H9 (cell line): ENCODE measurements at regions not wholly inside any gene's neighbourhood (a gene's known extent, or its start where the extent isn't known, plus 50 kb on each side); places are given as distances from the start of the nearest gene placed in this dataset.

Experiments
- DNase-seq: peaks from one replicate; pipeline ENCODE4 v3.0.0-alpha.2; 2017
- H2AFZ ChIP-seq: one replicate; pipeline ENCODE4 v1.6.1; 2013; ENCODE audit warnings: mild to moderate bottlenecking, low read length, control low read depth, moderate library complexity
- H2AK5ac ChIP-seq: 2 replicates; pipeline ENCODE4 v1.6.1; 2013; ENCODE audit warnings: low read length, control low read depth, mixed read lengths; ENCODE audit not compliant: insufficient read length
- H2BK120ac ChIP-seq: one replicate; pipeline ENCODE4 v1.6.1; 2013; ENCODE audit warnings: low read depth, mild to moderate bottlenecking, low read length, control low read depth, inconsistent platforms; ENCODE audit not compliant: poor library complexity, severe bottlenecking
- H2BK12ac ChIP-seq: 2 replicates; pipeline ENCODE4 v1.6.1; 2013; ENCODE audit warnings: low read length, control low read depth, mixed read lengths, low read depth; ENCODE audit not compliant: insufficient read length
- H2BK15ac ChIP-seq: 2 replicates; pipeline ENCODE4 v1.6.1; 2013; ENCODE audit warnings: low read depth, low read length, control low read depth
- H2BK20ac ChIP-seq: one replicate; pipeline ENCODE4 v1.6.1; 2013; ENCODE audit warnings: low read depth, mild to moderate bottlenecking, low read length, control low read depth, inconsistent platforms; ENCODE audit not compliant: poor library complexity, severe bottlenecking
- H2BK5ac ChIP-seq: 2 replicates; pipeline ENCODE4 v1.6.1; 2013; ENCODE audit warnings: low read length, control low read depth, mixed read lengths; ENCODE audit not compliant: insufficient read length
- H3K14ac ChIP-seq: 2 replicates; pipeline ENCODE4 v1.6.1; 2013; ENCODE audit warnings: low read length, control low read depth; ENCODE audit not compliant: insufficient read depth
- H3K18ac ChIP-seq: 2 replicates; pipeline ENCODE4 v1.6.1; 2013; ENCODE audit warnings: low read depth, mild to moderate bottlenecking, mixed read lengths, low read length, control low read depth; ENCODE audit not compliant: insufficient read length
- H3K23ac ChIP-seq: 2 replicates; pipeline ENCODE4 v1.6.1; 2013; ENCODE audit warnings: low read length, control low read depth, mixed read lengths, low read depth; ENCODE audit not compliant: insufficient read length
- H3K23me2 ChIP-seq: 2 replicates; pipeline ENCODE4 v1.6.1; 2013; ENCODE audit warnings: low read depth, mild to moderate bottlenecking, mixed read lengths, low read length, control low read depth; ENCODE audit not compliant: insufficient read length, poor library complexity, severe bottlenecking
- H3K27ac ChIP-seq: 2 replicates; pipeline ENCODE4 v1.5.1; 2013; ENCODE audit warnings: low read length, control low read depth, mixed read lengths, low read depth; ENCODE audit not compliant: insufficient read length
- H3K27me3 ChIP-seq: 2 replicates; pipeline ENCODE4 v1.6.1; 2013; ENCODE audit warnings: low read length, control low read depth, inconsistent platforms; ENCODE audit not compliant: insufficient read depth
- H3K4ac ChIP-seq: 2 replicates; pipeline ENCODE4 v1.6.1; 2013; ENCODE audit warnings: low read depth, mild to moderate bottlenecking, control low read depth, inconsistent platforms, low read length, moderate library complexity
- H3K4me1 ChIP-seq: 2 replicates; pipeline ENCODE4 v1.6.1; 2013; ENCODE audit warnings: low read length, control low read depth, inconsistent platforms; ENCODE audit not compliant: insufficient read depth
- H3K4me2 ChIP-seq: 2 replicates; pipeline ENCODE4 v1.6.1; 2013; ENCODE audit warnings: low read length, control low read depth, mixed read lengths; ENCODE audit not compliant: insufficient read length, insufficient read depth
- H3K56ac ChIP-seq: 2 replicates; pipeline ENCODE4 v1.6.1; 2013; ENCODE audit warnings: low read depth, mild to moderate bottlenecking, mixed read lengths, low read length, control low read depth; ENCODE audit not compliant: insufficient read length
- H3K79me1 ChIP-seq: 2 replicates; pipeline ENCODE4 v1.6.1; 2013; ENCODE audit warnings: low read depth, mild to moderate bottlenecking, moderate library complexity, low read length, control low read depth, inconsistent platforms; ENCODE audit not compliant: insufficient read depth, poor library complexity, severe bottlenecking
- H3K79me2 ChIP-seq: 2 replicates; pipeline ENCODE4 v1.6.1; 2013; ENCODE audit warnings: low read length, control low read depth, inconsistent platforms; ENCODE audit not compliant: insufficient read depth
- H3K9ac ChIP-seq: 2 replicates; pipeline ENCODE4 v1.6.1; 2013; ENCODE audit warnings: low read length, control low read depth, mixed read lengths; ENCODE audit not compliant: insufficient read length; ENCODE audit errors: extremely low read depth
- H3K9me3 ChIP-seq: one replicate; pipeline ENCODE4 v1.6.1; 2013; ENCODE audit warnings: low read depth, low read length, inconsistent platforms; ENCODE audit not compliant: control insufficient read depth
- H3T11ph ChIP-seq: one replicate; pipeline ENCODE4 v1.6.1; 2013; ENCODE audit warnings: mild to moderate bottlenecking, low read length, control low read depth, inconsistent platforms
- H4K20me1 ChIP-seq: one replicate; pipeline ENCODE4 v1.6.1; 2013; ENCODE audit not compliant: control insufficient read depth, insufficient read length, insufficient read depth
- H4K5ac ChIP-seq: 2 replicates; pipeline ENCODE4 v1.6.1; 2013; ENCODE audit warnings: low read depth, mild to moderate bottlenecking, mixed read lengths, low read length, control low read depth; ENCODE audit not compliant: insufficient read length
- H4K8ac ChIP-seq: replicated peaks from 2 replicates; pipeline ENCODE4 v1.6.1; 2013; ENCODE audit warnings: low read length, control low read depth, mixed read lengths, low read depth; ENCODE audit not compliant: insufficient read length
- H4K91ac ChIP-seq: 2 replicates; pipeline ENCODE4 v1.6.1; 2013; ENCODE audit warnings: low read depth, mild to moderate bottlenecking, moderate library complexity, mixed read lengths, low read length, control low read depth; ENCODE audit not compliant: insufficient read length
- H3K27ac Mint-ChIP-seq, 3 experiments: 2 replicates in 2 of 3; 3 replicates in 1 of 3; pipeline ENCODE4 v1.8.0; 2020 to 2021; ENCODE audit warnings: mixed read lengths in 3 of 3, mild to moderate bottlenecking in 1 of 3, moderate library complexity in 1 of 3
- H3K27me3 Mint-ChIP-seq: 2 replicates; pipeline ENCODE4 v1.8.0; 2021; ENCODE audit warnings: low read depth, mild to moderate bottlenecking, moderate library complexity, mixed read lengths
- H3K36me3 Mint-ChIP-seq, 3 experiments: 2 replicates in 2 of 3; 3 replicates in 1 of 3; pipeline ENCODE4 v1.8.0; 2020 to 2021; ENCODE audit warnings: low read depth in 3 of 3, mixed read lengths in 3 of 3; ENCODE audit not compliant: insufficient read depth in 1 of 3
- H3K4me1 Mint-ChIP-seq, 2 experiments: 2 replicates each; pipeline ENCODE4 v1.8.0; 2020; ENCODE audit warnings: mixed read lengths in 2 of 2
- H3K4me3 Mint-ChIP-seq, 2 experiments: 2 replicates in 1 of 2; 3 replicates in 1 of 2; pipeline ENCODE4 v1.8.0; 2020 to 2021; ENCODE audit warnings: mild to moderate bottlenecking in 2 of 2, mixed read lengths in 2 of 2, moderate library complexity in 1 of 2
- H3K9me3 Mint-ChIP-seq, 2 experiments: 2 replicates in 1 of 2; 3 replicates in 1 of 2; pipeline ENCODE4 v1.8.0; 2020; ENCODE audit warnings: mild to moderate bottlenecking in 2 of 2, mixed read lengths in 2 of 2, moderate library complexity in 1 of 2
- TF ChIP-seq, protein P1 (sequence below): fragments of 200-600 bp; sonication (generic); conservative IDR thresholded peaks from 3 replicates; pipeline ENCODE4 v1.8.0; 2021; ENCODE audit warnings: antibody characterized with exemption, mild to moderate bottlenecking

DNA sequence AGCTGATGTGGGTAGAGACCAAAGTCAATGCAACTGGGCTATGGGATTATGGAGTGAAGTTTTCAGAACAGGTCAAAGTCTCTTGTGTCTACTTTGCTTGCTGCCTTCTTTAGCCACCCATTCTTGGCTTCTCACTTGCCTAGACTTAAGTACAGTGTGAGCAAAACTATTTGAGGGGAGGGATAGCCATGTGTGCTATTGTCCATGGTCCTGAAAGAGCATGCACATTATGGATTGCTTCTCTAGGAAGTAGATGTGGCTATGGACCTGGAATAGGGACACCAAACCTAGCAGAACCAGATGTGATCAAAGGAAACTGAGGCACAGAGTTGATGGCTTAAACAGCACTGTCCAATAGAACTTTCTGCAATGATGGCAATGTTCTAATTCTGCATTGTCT is 81.9 kb upstream of the ZNF800 start:
- H3T11ph ChIP-seq: no peak overlapping the region
- H3K36me3 Mint-ChIP-seq: no peaks in the 10 kb centered on the region
- no peaks in the 10 kb centered on the region for H3K9me3 ChIP-seq
- H2AFZ ChIP-seq: no peak overlapping the region
- H2BK120ac ChIP-seq: no peak overlapping the region
- H4K5ac ChIP-seq: no peak overlapping the region
- H3K4me3 Mint-ChIP-seq: no peak overlapping the region
- H3K27ac ChIP-seq: no peak overlapping the region
- no peaks in the 10 kb centered on the region for H3K79me1 ChIP-seq
- H2BK15ac ChIP-seq: no peak overlapping the region
- no peak overlapping the region for H2AK5ac ChIP-seq
- H3K4me1 Mint-ChIP-seq: peaks cover 14 to 30% of the 10 kb centered on the region in 2 experiments
- no peaks in the 10 kb centered on the region; a peak in 1 of 5 replicates for H3K9me3 Mint-ChIP-seq
- H2BK20ac ChIP-seq: no peak overlapping the region
- H4K20me1 ChIP-seq: no peaks in the 10 kb centered on the region
- H2BK12ac ChIP-seq: no peak overlapping the region
- no peaks in the 10 kb centered on the region for H3K27me3 ChIP-seq
- no peak overlapping the region for H3K14ac ChIP-seq
- no peak overlapping the region for H3K23ac ChIP-seq
- no peaks in the 10 kb centered on the region; the same call in 1 of the 2 replicates for H3K4me1 ChIP-seq
- H3K27me3 Mint-ChIP-seq: peaks cover 29% of the 10 kb centered on the region
- no peak overlapping the region for H3K9ac ChIP-seq
- no peak overlapping the region for H3K4ac ChIP-seq
- no peak overlapping the region for H3K56ac ChIP-seq
- H2BK5ac ChIP-seq: no peak overlapping the region
- H4K8ac ChIP-seq: no peak overlapping the region
- no peaks in the 10 kb centered on the region for H3K23me2 ChIP-seq
- no peak overlapping the region for H4K91ac ChIP-seq
- TF ChIP-seq, protein P1, sequence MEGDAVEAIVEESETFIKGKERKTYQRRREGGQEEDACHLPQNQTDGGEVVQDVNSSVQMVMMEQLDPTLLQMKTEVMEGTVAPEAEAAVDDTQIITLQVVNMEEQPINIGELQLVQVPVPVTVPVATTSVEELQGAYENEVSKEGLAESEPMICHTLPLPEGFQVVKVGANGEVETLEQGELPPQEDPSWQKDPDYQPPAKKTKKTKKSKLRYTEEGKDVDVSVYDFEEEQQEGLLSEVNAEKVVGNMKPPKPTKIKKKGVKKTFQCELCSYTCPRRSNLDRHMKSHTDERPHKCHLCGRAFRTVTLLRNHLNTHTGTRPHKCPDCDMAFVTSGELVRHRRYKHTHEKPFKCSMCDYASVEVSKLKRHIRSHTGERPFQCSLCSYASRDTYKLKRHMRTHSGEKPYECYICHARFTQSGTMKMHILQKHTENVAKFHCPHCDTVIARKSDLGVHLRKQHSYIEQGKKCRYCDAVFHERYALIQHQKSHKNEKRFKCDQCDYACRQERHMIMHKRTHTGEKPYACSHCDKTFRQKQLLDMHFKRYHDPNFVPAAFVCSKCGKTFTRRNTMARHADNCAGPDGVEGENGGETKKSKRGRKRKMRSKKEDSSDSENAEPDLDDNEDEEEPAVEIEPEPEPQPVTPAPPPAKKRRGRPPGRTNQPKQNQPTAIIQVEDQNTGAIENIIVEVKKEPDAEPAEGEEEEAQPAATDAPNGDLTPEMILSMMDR: no peak
- H3K4me2 ChIP-seq: no peak overlapping the region
- no peak overlapping the region for H3K18ac ChIP-seq
- no peaks in the 10 kb centered on the region for H3K79me2 ChIP-seq
- no peak overlapping the region for H3K27ac Mint-ChIP-seq
- no peak for DNase-seq
